K562 (cell line): ENCODE measurements at regions not wholly inside any gene's neighbourhood (a gene's known extent, or its start where the extent isn't known, plus 50 kb on each side); places are given as distances from the start of the nearest gene placed in this dataset.

Experiments
- ATAC-seq: fragments of 200-7000 bp; cut with Tn5 transposase; 3 replicates; pipeline ENCODE4 v1.9.1; 2020; ENCODE audit warnings: moderate library complexity
- BruUV-seq: library from RNA; stranded (reverse); fragments of 400-500 nt; replicated peaks from 2 replicates; lab custom pipeline; 2021; lab: Mats Ljungman, UMichigan
- CTCF ChIA-PET: fragments of 300-600 bp; formaldehyde crosslinking; extraction: SDS; loops from one replicate; lab custom pipeline; 2021; ENCODE audit warnings: low intra/inter-chr PET ratio; lab: Yijun Ruan, JAX
- POLR2A ChIA-PET: fragments of 300-600, 350-650 bp; sonication (Branson Sonifier 250); formaldehyde crosslinking; extraction: SDS; loops from one replicate; lab custom pipeline; 2021; ENCODE audit warnings: antibody characterized with exemption, inconsistent platforms; lab: Yijun Ruan, JAX
- DNase-seq, 4 experiments: peaks; one replicate each; pipeline versions ENCODE4 v3.0.0 to v3.0.0-alpha.2; 2011 to 2018; ENCODE audit warnings: low spot score in 3 of 4, mixed read lengths in 3 of 4; ENCODE audit errors: extremely low read depth in 1 of 4
- FAIRE-seq: peaks from 2 replicates; lab custom pipeline; 2011; peaks lifted over from hg19 to GRCh38; lab: Jason Lieb, UNC
- H2AFZ ChIP-seq: 2 replicates; pipeline ENCODE4 v1.6.0; 2011; ENCODE audit warnings: low read depth, low read length, control low read depth, inconsistent platforms
- H3K27ac ChIP-seq: fragments of 200-600 bp; 3 replicates; pipeline ENCODE4 v1.8.0; 2011; ENCODE audit warnings: low read depth, mild to moderate bottlenecking, control low read depth, inconsistent platforms, low read length, moderate library complexity, mixed read lengths; ENCODE audit errors: extremely low read depth
- H3K27me3 ChIP-seq, 2 experiments: fragments of 300-600 bp in 1 of 2; 2 replicates in 1 of 2; 3 replicates in 1 of 2; pipeline versions ENCODE4 v1.6.0 to v1.8.0; 2011; ENCODE audit warnings: inconsistent platforms in 2 of 2, low read length in 2 of 2, mild to moderate bottlenecking in 1 of 2, mixed read lengths in 1 of 2, moderate library complexity in 1 of 2; ENCODE audit not compliant: control insufficient read depth in 2 of 2, insufficient read depth in 2 of 2
- H3K36me3 ChIP-seq: fragments of 300-600 bp; 3 replicates; pipeline ENCODE4 v1.8.0; 2011; ENCODE audit warnings: mild to moderate bottlenecking, low read length, inconsistent platforms; ENCODE audit not compliant: control insufficient read depth, insufficient read depth
- H3K4me1 ChIP-seq, 2 experiments: fragments of 200-600 bp in 1 of 2; replicated peaks in 1 of 2; 2 replicates in 1 of 2; 3 replicates in 1 of 2; pipeline versions ENCODE4 v1.5.1 to v1.8.0; 2011; ENCODE audit warnings: inconsistent platforms in 2 of 2, low read length in 2 of 2, mild to moderate bottlenecking in 1 of 2, mixed read lengths in 1 of 2, moderate library complexity in 1 of 2; ENCODE audit not compliant: control insufficient read depth in 2 of 2, insufficient read depth in 2 of 2
- H3K4me2 ChIP-seq: 2 replicates; pipeline ENCODE4 v1.6.1; 2011; ENCODE audit warnings: low read length, control low read depth, inconsistent platforms, mixed read lengths; ENCODE audit not compliant: insufficient read depth
- H3K4me3 ChIP-seq: fragments of 200-600 bp; sonication (generic), shearing (Covaris generic); 2 replicates; pipeline ENCODE4 v1.5.1; 2016; ENCODE audit warnings: control low read depth, inconsistent platforms
- H3K79me2 ChIP-seq: fragments of 200-600 bp; 3 replicates; pipeline ENCODE4 v1.8.0; 2011; ENCODE audit warnings: low read length, inconsistent platforms; ENCODE audit not compliant: control insufficient read depth, insufficient read depth
- H3K9ac ChIP-seq, 2 experiments: 2 replicates each; pipeline versions ENCODE4 v1.6.0 to v1.6.1; 2011; ENCODE audit warnings: low read depth in 2 of 2, low read length in 2 of 2, control low read depth in 1 of 2, inconsistent platforms in 1 of 2, mild to moderate bottlenecking in 1 of 2, mixed read lengths in 1 of 2; ENCODE audit not compliant: insufficient read depth in 1 of 2
- H3K9me1 ChIP-seq: one replicate; pipeline ENCODE4 v1.6.0; 2011; ENCODE audit warnings: inconsistent platforms, mild to moderate bottlenecking, low read length, moderate library complexity; ENCODE audit not compliant: control insufficient read depth, insufficient read depth
- H3K9me3 ChIP-seq: replicated peaks from 2 replicates; pipeline ENCODE4 v1.5.1; 2011; ENCODE audit warnings: low read depth, low read length, inconsistent platforms; ENCODE audit not compliant: control insufficient read depth, insufficient read depth
- H4K20me1 ChIP-seq: replicated peaks from 2 replicates; pipeline ENCODE4 v1.6.1; 2011; ENCODE audit warnings: low read length, inconsistent platforms, mixed read lengths; ENCODE audit not compliant: control insufficient read depth, insufficient read depth
- BRD9 ChIP-seq: fragments of 450-650 bp; IDR thresholded peaks from 2 replicates; pipeline ENCODE4 v1.6.1; 2018; ENCODE audit warnings: low read depth; ENCODE audit not compliant: partially characterized antibody
- DACH1 ChIP-seq: fragments of 450-650 bp; IDR thresholded peaks from 2 replicates; pipeline ENCODE4 v1.6.1; 2018; ENCODE audit not compliant: partially characterized antibody
- KLF6 ChIP-seq: fragments of 250-450 bp; sonication (Bioruptor Pico); IDR thresholded peaks from 2 replicates; pipeline ENCODE4 v1.4.0; 2020; ENCODE audit warnings: mild to moderate bottlenecking, moderate library complexity, borderline replicate concordance
- MEF2D ChIP-seq: conservative IDR thresholded peaks from 2 replicates; pipeline ENCODE4 v1.6.1; 2016; ENCODE audit warnings: low read depth, missing genetic modification characterization, missing compliant biosample characterization
- NFATC3 ChIP-seq: fragments of 450-650 bp; IDR thresholded peaks from 2 replicates; pipeline ENCODE4 v1.6.1; 2017; ENCODE audit warnings: mild to moderate bottlenecking
- PYGO2 ChIP-seq: fragments of 450-650 bp; IDR thresholded peaks from 2 replicates; pipeline ENCODE4 v1.6.1; 2016; ENCODE audit warnings: mild to moderate bottlenecking, missing genetic modification characterization, moderate library complexity, missing compliant biosample characterization
- SOX6 ChIP-seq: fragments of 450-650 bp; IDR thresholded peaks from 2 replicates; pipeline ENCODE4 v1.6.1; 2014; ENCODE audit warnings: mild to moderate bottlenecking
- ZNF584 ChIP-seq: fragments of 200-800 bp; sonication (Bioruptor generic); IDR thresholded peaks from 2 replicates; pipeline ENCODE4 v1.6.1; 2016; ENCODE audit warnings: low read depth, mild to moderate bottlenecking, missing genetic modification characterization, missing compliant biosample characterization
- ZNF75A ChIP-seq: fragments of 450-650 bp; formaldehyde crosslinking; IDR thresholded peaks from 2 replicates; pipeline ENCODE4 v1.4.0; 2020; ENCODE audit warnings: mild to moderate bottlenecking
- ZNF780A ChIP-seq: fragments of 250-450 bp; sonication (Bioruptor Pico); IDR thresholded peaks from 2 replicates; pipeline ENCODE4 v1.5.0; 2021; ENCODE audit warnings: mild to moderate bottlenecking
- ZZZ3 ChIP-seq: fragments of 450-650 bp; IDR thresholded peaks from 2 replicates; pipeline ENCODE4 v1.6.1; 2016; ENCODE audit warnings: antibody characterized with exemption, mild to moderate bottlenecking, moderate library complexity
- WGBS: fragments of 100-300 bp; shearing (Covaris generic); methylation state at CpG from one replicate; pipeline ENCODE4 v1.1.6; 2016; ENCODE audit warnings: low coverage, mixed read lengths; ENCODE audit not compliant: insufficient coverage; ENCODE audit errors: missing lambda C conversion rate; 5-methylcytosine and 5-hydroxymethylcytosine counted together
- in situ Hi-C: fragments of 300-500 bp; cut with MboI; formaldehyde crosslinking; loops from 4 replicates; pipeline ENCODE4 v1.15.0; 2018; ENCODE audit warnings: inconsistent platforms, mixed read lengths
- intact Hi-C: fragments of 100-400 bp; cut with micrococcal nuclease; formaldehyde crosslinking; loops from 2 replicates; pipeline ENCODE4 v1.14.2; 2022
- TF ChIP-seq, protein P1 (sequence below): fragments of 450-650 bp; IDR thresholded peaks from one replicate; pipeline ENCODE4 v1.6.1; 2018; ENCODE audit warnings: mild to moderate bottlenecking, moderate library complexity; ENCODE audit not compliant: partially characterized antibody
- TF ChIP-seq, protein P2 (sequence below): fragments of 250-450 bp; sonication (Bioruptor Pico); IDR thresholded peaks from 2 replicates; pipeline ENCODE4 v1.4.0; 2020; ENCODE audit warnings: mild to moderate bottlenecking
- TF ChIP-seq, protein P3 (sequence below): fragments of 450-650 bp; conservative IDR thresholded peaks from 2 replicates; pipeline ENCODE4 v1.6.1; 2016; ENCODE audit warnings: missing genetic modification characterization, low read depth, mild to moderate bottlenecking, missing compliant biosample characterization, moderate library complexity

DNA sequence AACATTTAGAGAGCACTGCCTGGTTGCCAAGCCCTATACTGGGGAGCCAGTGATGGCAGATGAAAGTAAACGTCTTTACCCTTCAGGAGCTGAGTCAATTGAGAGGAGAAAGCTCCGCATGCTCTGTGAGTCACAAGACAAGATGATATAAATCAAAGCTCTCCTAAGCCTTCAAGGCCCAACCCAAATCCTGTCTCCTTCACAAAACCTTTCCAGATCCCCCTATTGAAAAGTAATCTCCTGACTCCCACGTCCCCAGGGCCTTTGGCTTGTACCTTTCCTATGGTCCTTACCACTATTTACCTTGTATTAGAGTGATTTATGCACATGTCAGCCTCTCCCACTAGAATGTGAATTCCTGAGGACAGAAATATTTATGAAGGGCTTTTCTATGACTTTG is 230.1 kb upstream of the TENM4 start:
- Histone ChIP-seq H3K9me3 (no peaks in the 10 kb centered on the region), H3K79me2 (no peaks in the 10 kb centered on the region), H3K4me3 (no peak overlapping the region), H2AFZ (no peak overlapping the region), H3K27ac (no peak overlapping the region), H3K9ac (no peak overlapping the region), H4K20me1 (no peaks in the 10 kb centered on the region), H3K4me1 (no peaks in the 10 kb centered on the region), H3K36me3 (no peaks in the 10 kb centered on the region)
- CTCF ChIA-PET, result no interaction called here
- 0% methylated on average over 3 of the region's 3 CpGs for WGBS
- POLR2A ChIA-PET, result no interaction called here
- DNase-seq, result no peak
- in situ Hi-C loops, result no loop called here
- no peak for ATAC-seq
- no peak for TF ChIP-seq ZNF780A
- TF ChIP-seq DACH1, result no peak
- TF ChIP-seq, protein P1, sequence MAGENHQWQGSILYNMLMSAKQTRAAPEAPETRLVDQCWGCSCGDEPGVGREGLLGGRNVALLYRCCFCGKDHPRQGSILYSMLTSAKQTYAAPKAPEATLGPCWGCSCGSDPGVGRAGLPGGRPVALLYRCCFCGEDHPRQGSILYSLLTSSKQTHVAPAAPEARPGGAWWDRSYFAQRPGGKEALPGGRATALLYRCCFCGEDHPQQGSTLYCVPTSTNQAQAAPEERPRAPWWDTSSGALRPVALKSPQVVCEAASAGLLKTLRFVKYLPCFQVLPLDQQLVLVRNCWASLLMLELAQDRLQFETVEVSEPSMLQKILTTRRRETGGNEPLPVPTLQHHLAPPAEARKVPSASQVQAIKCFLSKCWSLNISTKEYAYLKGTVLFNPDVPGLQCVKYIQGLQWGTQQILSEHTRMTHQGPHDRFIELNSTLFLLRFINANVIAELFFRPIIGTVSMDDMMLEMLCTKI, result no peak
- no peak for TF ChIP-seq BRD9
- TF ChIP-seq, all 486 proteins: peak for 0
- no peak for FAIRE-seq
- intact Hi-C loops, result no loop called here
- no peaks in the 10 kb centered on the region for H3K9me1 ChIP-seq
- no peak overlapping the region for H3K4me2 ChIP-seq
- no TSS peak for BruUV-seq
- no peaks in the 10 kb centered on the region for H3K27me3 ChIP-seq

DNA sequence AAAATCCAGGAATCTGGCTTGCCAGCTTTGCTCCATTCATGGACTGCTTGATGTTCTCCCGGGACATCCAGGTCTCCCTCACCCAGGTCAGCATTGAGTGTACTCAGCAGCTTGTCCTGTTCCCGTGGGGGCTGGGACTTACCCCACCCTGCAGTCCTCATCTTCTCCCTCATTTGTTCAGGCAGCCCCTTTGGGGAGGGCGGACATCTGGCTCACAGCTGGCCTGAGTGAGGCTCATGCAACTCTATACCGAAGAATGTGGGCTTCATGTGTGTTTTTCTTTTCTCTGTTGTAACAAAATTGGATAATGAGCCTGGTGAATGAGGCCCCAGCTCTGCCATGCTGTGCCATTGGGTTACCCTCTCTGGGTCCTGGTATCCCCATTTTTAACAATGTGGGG is 227.7 kb upstream of the TENM4 start:
- Histone ChIP-seq H2AFZ (no peak overlapping the region), H3K9me3 (no peaks in the 10 kb centered on the region), H4K20me1 (no peaks in the 10 kb centered on the region), H3K9ac (no peak overlapping the region), H3K4me2 (no peak overlapping the region), H3K4me3 (no peak overlapping the region), H3K27ac (no peak overlapping the region), H3K27me3 (no peaks in the 10 kb centered on the region), H3K79me2 (no peaks in the 10 kb centered on the region), H3K9me1 (no peaks in the 10 kb centered on the region), H3K36me3 (no peaks in the 10 kb centered on the region), H3K4me1 (no peaks in the 10 kb centered on the region)
- in situ Hi-C loops, result no loop called here
- ATAC-seq (no peak), DNase-seq (no peak), FAIRE-seq (no peak)
- BruUV-seq, result no TSS peak
- ChIA-PET POLR2A (interaction anchor here (0.5 kb wide), 1 partner anchor 521 kb away, joined by 3 read pairs; no protein-coding TSS in a partner anchor), CTCF (no interaction called here)
- intact Hi-C loops, result no loop called here
- 0% methylated on average over 4 of the region's 4 CpGs for whole genome bisulfite sequencing
- no peak for TF ChIP-seq SOX6
- no peak for TF ChIP-seq NFATC3
- TF ChIP-seq, protein P2, sequence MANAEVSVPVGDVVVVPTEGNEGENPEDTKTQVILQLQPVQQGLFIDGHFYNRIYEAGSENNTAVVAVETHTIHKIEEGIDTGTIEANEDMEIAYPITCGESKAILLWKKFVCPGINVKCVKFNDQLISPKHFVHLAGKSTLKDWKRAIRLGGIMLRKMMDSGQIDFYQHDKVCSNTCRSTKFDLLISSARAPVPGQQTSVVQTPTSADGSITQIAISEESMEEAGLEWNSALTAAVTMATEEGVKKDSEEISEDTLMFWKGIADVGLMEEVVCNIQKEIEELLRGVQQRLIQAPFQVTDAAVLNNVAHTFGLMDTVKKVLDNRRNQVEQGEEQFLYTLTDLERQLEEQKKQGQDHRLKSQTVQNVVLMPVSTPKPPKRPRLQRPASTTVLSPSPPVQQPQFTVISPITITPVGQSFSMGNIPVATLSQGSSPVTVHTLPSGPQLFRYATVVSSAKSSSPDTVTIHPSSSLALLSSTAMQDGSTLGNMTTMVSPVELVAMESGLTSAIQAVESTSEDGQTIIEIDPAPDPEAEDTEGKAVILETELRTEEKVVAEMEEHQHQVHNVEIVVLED (CRISPR knock-in tag), result no peak
- TF ChIP-seq KLF6 (CRISPR knock-in tag), result no peak
- TF ChIP-seq ZNF75A (CRISPR knock-in tag), result no peak
- no peak for TF ChIP-seq MEF2D (tag)
- TF ChIP-seq PYGO2 (tag), result no peak
- TF ChIP-seq, protein P3, sequence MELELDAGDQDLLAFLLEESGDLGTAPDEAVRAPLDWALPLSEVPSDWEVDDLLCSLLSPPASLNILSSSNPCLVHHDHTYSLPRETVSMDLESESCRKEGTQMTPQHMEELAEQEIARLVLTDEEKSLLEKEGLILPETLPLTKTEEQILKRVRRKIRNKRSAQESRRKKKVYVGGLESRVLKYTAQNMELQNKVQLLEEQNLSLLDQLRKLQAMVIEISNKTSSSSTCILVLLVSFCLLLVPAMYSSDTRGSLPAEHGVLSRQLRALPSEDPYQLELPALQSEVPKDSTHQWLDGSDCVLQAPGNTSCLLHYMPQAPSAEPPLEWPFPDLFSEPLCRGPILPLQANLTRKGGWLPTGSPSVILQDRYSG (tag), result no peak
- no peak for TF ChIP-seq ZZZ3
- no peak for TF ChIP-seq ZNF584 (CRISPR knock-in tag)
